GM21786 (cell line): ENCODE measurements at regions not wholly inside any gene's neighbourhood (a gene's known extent, or its start where the extent isn't known, plus 50 kb on each side); places are given as distances from the start of the nearest gene placed in this dataset.
"Not testable (repeated sequence)": the region's sequence is repeated elsewhere in the genome, so short reads cannot be mapped to it uniquely, and the experiment has no call there.

ENCODE experiments used
- ATAC-seq: cut with Tn5 transposase; IDR thresholded peaks from one replicate; pipeline ENCODE4 v1.9.1; 2021; ENCODE audit not compliant: unreplicated experiment

DNA sequence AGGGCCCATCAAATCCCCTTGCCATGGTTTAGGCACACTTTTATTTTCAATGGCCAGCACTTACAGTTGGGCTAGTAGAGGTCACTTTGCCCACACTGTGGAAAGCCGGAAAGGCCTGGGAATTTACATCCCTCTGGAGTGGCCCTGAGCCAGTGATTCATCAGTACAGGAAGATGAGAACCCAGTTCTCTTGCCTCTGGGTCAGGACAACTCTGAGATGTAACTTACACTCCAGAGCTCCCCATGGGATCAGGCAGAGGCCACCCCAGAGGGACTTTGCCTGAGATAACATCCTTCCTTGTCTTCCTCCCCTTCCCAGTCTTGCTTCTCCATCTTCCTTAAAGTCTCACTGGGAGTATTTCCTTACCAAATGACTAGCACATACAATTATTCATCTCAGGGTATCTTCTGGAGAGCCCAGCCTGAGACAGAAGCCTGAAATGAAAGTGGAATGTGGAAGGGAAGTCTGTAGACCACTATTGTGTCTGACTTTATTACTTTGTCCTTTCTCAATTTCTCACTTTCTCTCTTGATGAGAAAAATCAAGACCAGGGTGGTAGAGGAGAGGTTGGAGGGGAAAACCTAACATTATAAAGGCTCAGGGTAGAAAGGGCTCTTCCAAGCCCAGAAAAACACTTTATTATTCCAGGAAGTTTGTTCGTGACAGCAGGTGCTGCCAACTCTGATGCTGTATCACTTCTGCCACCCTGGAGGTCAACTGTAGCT lies 220.8 kb downstream of the ZNF621 start:
- ATAC-seq: no peak

DNA sequence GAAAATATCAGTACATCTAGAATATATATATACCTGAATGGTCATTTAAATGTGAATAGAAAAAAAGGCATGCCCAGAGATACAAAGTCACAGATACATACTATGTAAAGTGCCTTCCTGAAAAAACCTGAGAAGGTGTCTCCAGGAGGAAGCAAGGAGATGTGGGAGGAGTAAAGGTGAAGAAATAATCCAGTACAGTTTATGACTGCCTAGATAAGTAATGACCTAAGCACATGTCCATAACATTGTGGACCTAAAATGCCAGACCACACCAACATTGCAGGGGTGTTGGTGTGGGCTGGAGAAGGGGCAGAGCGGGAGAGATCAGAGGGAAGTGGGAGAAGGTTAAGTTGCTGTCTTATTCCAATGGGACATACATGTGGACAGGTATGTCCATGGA lies 226.9 kb downstream of the ZNF621 start:
- ATAC-seq: no peak

DNA sequence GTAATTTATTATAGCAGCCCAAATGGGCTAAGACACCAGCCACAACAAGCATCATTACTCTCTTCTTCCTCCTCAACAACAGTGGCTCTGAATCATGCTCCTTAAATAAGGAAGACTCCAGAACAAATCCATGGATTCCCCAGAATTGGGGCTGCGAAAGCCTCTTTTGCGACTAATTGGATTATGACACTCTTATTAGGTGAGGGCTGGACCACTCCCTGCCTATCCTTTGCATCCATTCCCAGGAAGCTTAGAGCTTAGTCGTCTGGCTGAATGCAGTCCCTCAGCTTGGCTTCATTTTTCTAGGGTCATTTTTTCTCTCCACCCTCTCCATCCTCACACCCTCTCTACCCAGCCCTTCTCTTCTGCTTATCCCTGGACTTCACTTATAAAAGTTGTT lies 227.7 kb downstream of the ZNF621 start:
- ATAC-seq: no peak

DNA sequence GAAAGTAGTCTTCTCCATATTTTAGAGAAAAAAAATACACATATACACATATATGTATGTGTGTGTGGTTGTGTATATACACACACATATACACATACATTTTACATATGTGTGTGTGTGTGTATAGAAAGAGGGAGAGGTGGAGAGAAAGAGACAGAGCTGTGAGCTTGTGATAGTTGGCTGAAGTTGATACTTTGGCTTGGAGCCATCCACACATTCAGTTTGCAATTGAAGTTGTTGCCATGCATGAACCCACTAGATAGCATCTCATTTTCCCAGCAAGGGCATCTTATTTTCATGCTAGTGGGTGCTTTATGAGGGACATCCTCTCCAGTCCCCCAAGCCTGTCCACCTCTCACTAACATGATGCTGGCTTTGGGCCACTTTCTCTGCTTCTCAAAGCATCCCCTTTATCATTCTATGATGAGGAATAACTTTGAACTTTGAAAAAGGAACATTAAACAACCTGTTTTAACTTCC lies 228.6 kb downstream of the ZNF621 start:
- ATAC-seq: no peak

DNA sequence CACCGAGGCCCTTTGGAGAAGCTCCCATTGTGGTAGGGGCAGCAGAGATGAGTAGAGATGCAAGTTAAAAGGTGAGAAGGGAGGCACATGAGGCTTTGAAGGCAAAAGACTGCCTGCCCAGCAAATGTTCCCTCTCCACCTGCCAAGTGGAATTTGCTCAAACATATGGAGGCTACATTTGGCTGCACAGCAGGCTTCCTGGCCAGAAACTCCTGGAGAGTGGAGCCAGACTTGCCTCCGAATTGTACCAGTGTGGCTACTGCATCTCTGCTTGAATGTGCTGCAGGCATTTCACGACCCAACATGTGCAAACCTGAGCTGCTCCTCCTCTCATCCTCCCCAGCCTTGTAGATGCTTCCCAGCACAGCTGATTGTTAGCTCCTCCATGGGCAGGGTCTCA lies 229.2 kb downstream of the ZNF621 start:
- ATAC-seq: no peak

DNA sequence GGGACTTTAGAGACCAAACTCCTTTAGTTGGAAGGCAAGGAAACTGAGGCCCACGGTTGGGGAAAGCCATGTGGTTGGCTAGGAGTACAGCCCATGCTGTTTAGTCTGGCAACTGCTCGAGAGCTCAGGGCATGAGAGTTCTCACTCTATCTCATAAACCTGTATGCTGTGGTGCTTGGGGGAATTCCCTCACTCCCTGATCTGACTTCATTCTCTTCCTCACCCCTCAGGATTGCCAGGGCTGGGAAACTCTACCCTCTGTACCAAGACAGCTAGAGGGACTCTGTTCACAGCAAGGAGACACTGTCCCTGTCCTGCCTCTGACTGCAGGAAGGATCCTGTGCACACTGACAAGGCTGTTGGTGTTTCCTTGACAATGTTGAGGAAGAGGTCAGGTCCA lies 230.2 kb downstream of the ZNF621 start:
- no peak for ATAC-seq

DNA sequence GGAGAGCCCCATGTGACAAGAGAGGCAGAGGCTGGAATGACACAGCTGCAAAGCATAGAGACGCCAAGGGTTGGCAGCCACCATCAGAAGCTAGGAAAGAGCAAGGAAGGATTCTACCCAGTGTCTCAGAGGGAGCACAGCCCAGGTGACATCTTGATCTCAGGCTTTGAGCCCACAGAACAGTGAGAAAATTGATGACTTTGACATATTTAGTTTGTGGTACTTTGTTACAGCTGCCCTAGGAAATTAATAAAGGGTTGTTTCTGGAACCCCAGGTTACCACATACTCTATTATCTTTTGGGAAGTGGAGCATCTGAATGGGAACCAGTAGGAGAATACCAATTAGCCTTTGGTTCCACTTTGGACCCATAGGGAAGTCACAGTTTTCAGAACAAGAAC lies 231.7 kb downstream of the ZNF621 start:
- ATAC-seq: no peak

DNA sequence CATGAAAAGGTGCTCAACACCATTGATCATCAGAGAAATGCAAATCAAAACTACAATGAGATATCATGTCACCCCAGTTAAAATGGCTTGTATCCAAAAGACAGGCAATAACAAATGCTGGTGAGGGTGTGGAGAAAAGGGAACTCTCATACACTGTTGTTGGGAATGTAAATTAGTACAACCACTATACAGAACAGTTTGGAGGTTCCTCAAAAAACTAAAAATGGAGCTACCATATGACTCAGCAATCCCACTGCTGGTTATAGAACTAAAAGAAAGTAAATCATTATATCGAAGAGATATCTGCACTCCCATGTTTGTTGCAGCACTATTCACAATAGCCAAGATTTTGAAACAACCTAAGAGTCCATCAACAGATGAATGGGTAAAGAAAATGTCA lies 238.0 kb downstream of the ZNF621 start:
- not testable (repeated sequence) for ATAC-seq

DNA sequence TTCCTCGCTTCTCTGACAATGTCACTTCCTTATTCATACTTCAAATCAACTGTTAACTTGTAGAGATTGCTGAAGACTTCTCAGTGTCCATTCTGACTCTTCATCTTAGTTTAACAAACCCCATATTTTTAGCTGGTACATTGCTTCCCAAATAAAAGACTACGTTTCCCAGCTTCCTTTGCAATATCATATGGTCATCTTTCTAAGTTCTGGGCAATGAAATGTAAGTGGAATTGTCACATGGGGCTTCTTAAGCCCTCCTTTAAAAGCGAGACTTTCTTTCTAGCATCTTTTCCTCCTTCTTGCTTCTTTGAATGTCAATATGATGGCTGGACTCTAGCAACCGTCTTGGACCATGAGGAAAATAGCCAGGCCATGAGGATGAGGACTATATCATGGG lies 239.0 kb downstream of the ZNF621 start:
- ATAC-seq: no peak

DNA sequence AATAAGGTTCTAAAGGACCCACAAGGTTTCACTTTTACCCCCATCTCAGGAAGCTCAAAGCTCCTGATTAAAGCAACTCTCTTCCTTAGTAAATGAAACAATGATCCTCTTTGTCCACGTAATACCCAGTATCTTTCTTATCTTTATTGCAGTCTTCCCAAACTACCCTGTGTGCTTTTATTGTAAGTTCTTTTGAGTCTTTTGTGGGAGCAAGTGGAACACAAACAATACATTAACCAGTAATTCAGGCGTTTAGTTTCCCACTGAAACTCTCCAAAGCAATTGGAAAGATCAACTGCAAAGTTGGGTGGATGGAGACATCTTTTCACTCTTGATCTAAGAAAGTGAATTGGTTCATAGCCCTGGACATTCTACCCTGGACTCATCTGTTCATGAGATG lies 240.0 kb downstream of the ZNF621 start:
- no peak for ATAC-seq

DNA sequence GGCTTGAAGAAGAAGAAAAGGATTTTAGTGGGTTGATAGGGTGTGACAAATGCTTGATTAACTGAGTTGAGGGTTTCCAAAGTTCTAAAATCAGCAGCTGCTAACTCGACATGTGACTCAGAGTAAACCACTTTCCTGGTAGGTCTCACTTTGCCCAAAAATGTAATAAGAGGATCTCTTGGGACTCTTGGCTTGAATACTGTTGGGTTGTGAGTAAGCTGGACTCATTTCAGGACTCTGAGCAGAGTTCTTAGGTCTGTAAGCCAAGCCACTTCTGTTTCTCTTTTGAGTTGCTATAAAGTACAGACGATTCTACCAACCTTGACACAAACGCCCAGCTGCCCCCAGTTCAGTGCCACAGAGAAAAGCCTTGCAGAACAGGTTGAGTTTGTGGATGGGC lies 241.1 kb downstream of the ZNF621 start:
- peak; percentile 61 for ATAC-seq

DNA sequence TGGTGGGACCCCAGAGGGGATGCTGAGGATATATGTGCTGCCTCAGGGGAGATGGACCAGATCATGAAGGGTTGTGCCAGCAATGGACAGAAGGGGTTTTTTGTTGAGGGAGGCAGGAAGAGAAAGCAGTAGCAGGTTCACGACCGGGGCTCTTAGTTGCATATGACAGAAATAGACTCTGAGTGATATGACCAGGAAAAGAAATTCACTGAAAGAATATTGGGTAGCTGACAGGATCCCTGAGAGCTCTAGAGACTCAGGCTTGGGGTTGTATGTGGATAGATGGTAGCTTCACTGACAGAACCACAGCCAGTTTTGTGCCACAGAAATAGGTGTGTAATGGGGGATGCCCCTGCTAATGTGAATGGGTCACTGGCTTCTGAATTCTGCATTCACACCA lies 241.6 kb downstream of the ZNF621 start:
- peak; percentile 42 for ATAC-seq

DNA sequence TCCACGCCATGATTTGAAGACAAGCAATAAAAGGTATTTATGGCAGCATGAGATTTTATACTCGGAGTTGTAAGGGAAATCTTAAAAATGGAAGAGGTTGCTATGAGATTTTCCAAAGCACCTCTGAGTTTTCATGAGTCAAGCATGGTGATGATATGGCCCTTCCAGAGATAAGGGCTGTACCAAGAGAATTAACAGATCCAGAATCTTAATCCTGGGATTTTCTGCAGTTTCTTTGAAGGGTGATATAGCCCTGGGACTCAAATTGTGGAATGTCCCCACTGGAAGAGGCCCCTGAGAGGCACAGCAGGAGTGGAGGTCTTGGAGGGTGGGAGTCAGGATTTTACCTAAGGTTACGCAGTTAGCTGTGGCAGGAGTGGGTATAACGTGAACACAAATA lies 243.3 kb downstream of the ZNF621 start:
- no peak for ATAC-seq

DNA sequence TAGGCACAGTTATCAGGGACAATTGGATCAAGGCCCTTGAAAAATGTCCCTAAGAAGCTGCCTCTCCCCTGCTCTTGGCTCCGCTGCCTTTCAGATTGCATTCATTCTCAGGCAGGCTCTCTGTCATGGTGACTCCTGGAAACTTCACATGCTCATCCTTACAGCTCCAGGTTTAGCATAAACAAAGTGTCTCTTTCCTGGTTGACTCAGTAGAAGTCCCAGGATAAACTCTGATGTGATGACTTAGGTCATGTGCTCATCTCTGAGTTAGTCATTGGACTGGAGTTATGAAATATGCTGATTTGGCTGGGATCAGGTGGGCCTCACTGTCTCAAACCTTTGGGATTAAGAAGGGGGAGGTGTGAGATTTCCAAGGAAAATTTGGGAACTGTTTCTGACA lies 243.8 kb downstream of the ZNF621 start:
- ATAC-seq: no peak

DNA sequence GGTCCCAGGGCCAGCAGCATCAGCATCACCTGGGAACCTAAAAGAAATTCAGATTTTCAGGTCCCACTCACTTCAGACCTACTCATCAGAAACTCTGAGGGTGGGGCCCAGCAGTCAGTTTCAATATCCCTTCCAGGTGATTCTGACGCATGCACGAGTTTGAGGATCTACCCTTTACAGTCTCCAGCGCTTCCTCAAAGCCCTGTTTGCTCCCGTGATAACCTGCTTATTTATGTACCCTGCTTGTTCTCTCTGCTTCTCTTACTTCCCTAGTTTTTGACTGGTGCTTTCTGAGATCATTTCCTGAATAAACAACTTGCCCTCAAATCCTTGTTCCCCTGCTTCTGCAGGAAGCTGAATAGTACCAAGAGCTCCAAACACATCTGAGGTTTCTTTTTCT lies 245.3 kb downstream of the ZNF621 start:
- no peak for ATAC-seq

DNA sequence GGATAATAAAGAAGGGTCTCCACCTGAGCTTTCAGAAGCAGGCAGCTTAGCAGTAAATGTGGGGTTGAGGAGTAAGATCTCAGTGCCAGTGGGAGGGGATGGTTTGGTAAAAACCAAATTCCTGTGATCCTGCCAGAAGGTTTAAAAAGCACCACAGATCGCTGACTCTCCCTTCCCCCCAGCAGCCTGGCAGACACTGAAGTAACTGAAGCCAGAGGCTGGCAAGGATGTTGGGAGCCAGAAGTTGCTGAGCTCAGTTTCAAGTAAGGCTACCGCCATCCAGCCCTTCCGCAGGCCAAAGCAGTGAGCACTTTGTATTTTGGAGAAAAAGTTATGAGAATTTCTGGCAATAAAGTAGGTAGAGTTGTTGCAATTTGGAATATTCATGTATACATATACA lies 246.4 kb downstream of the ZNF621 start:
- ATAC-seq: no peak

DNA sequence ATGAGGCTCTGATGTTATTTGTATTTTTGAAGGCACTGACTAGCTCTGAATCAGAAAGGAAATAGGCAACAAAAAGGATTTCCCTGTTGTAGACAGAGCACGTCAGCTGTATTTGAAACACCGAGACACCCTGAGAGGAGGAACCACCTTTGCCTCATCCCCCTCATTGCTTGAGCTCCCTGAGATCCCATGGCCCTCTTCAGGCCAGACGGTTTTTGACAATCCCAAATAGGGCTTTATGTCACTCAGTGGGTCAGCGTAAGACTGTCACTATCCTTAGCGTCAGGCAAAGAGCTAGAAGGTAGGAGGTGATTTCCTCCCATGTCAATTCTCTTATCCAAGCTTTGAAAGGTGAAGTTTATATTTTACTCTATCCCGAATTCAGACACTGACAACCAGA lies 254.3 kb downstream of the ZNF621 start:
- no peak for ATAC-seq

DNA sequence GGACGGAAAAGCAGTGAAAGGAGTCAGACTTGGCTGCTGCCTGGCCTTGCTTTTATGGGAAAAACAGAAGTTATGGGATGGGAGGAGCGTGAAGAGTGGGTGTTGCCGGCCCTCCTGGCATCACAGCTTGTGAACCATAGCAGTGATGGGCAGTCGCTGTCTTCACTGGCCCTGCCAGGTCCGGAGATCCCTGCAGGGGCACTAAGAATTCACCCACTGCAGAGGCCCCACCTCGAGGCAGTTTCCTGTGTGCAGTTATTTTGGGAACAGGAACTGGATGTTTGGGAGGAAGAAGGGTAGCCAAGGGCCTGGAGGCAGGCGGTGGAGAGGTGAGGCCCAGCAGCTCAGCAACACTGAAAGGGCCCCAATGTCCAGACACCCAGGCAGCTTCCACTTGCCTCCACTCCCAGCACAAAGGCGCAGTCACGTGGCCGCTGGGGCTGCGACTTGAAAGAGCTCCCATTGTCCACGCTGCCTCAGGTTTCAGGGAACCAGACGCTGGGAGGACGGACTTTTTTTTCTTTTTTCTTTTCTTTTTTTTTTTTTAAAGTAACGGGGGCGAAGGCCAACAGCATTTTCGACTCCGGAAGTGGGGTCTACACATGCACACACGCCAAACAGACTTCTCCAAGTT lies 255.6 kb downstream of the ZNF621 start:
- no peak for ATAC-seq

DNA sequence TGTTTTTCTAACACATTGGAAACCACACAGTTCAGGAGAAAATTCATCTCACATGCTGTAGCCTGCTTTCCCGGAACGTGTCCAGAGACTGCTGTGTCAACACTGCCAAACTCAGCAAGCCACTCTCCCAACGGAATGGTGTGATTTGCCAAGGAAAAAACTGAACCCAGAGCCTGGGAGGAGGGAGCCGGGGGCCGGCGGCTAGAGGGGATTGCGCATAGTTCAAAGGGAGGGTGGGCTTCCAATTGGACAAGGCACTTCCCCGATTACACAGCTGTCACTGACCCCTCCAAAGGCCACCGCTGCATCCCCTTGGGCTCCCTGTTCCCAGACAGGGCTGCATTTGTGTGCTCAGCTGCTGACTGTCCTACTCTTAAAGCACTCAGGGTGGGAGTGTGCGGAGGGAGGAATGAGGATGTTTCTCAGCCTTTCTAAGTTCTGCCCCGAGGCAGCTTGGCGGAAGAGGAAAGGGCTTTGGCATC lies 256.2 kb downstream of the ZNF621 start:
- no peak for ATAC-seq

DNA sequence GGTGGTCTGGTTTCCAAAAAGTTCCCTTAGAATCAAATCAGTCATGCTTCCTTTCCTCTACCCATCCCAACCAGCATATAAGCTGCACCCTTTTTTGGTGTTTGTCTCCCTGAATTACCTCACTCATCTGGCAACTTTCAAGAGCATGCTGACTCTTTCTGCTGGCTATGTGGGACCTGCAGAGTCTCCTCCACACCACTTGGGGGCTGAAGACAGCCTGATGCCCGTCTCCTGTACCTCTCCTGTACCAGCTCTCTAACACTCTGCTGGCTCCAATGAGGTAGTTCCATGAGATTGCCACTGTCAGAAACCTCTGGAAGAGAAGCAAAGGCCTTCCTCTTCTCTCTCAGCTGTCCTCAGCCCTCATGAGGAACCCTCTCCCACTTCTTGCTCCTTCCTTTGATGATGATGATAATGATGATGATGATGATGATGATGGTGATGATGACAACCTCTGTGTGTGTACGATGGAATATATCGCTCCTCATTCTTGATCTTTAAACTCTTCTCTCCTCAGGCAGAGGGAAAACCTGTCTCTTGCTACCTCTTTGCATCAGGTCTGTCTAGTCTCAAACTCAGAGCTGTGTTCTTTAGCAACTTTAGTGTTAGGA lies 257.5 kb downstream of the ZNF621 start:
- no peak for ATAC-seq

DNA sequence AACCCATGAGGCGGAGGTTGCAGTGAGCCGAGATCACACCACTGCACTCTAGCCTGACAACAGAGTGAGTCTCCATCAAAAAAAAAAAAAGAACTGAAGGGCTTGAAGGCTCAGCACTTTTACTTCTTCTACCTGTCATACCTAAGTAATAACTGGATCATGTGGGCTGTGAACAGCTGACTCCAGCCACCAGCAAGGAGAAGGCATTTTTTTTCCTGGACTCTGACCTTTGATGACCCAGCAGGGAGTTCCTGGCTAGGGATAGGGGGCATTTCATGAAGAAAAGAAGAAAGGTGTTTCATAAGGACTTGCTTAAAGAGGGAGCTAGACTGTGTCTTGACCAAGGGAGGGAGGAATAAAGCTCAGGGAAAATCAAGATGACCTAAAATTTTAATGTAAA lies 266.0 kb downstream of the ZNF621 start:
- no peak for ATAC-seq

DNA sequence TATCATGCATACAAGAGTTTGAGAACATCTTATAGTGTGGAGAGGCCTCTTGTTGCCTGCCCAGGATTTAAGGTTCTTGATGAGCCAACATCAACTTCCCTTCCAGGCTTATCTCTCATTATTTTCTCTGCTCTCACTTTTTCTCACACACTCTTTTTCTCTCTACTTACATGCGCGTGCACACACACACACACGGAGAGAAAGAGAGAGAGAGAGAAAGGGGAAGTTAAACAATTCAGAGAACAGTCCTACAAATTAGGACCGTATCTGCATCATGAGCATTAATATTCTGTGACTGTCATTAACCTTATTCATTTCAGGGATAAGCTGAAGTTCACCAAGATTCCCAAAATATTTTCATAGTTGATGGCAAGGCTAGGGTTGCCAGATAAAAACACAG lies 269.0 kb downstream of the ZNF621 start:
- no peak for ATAC-seq
